GM13976 (cell line): ENCODE measurements at regions not wholly inside any gene's neighbourhood (a gene's known extent, or its start where the extent isn't known, plus 50 kb on each side); places are given as distances from the start of the nearest gene placed in this dataset.
"Not testable (repeated sequence)": the region's sequence is repeated elsewhere in the genome, so short reads cannot be mapped to it uniquely, and the experiment has no call there.

Experiments
- DNase-seq: peaks from one replicate; pipeline ENCODE4 v3.0.0; 2012; ENCODE audit warnings: low spot score
- in situ Hi-C: fragments of 300-500 bp; cut with MboI; formaldehyde crosslinking; loops from one replicate; pipeline ENCODE4 v1.12.0; 2022; ENCODE audit warnings: low sequenced_read_pairs, mixed read lengths, inconsistent platforms; ENCODE audit not compliant: unreplicated experiment
- TF ChIP-seq, protein P1 (sequence below): IDR thresholded peaks from 2 replicates; pipeline ENCODE4 v1.5.1; 2012; ENCODE audit warnings: borderline replicate concordance, mild to moderate bottlenecking; ENCODE audit not compliant: insufficient read depth; ENCODE audit errors: extremely low read depth, missing control alignments, control extremely low read depth

- in situ Hi-C loops, result no loop called here
- no peak for DNase-seq
- TF ChIP-seq, protein P1, sequence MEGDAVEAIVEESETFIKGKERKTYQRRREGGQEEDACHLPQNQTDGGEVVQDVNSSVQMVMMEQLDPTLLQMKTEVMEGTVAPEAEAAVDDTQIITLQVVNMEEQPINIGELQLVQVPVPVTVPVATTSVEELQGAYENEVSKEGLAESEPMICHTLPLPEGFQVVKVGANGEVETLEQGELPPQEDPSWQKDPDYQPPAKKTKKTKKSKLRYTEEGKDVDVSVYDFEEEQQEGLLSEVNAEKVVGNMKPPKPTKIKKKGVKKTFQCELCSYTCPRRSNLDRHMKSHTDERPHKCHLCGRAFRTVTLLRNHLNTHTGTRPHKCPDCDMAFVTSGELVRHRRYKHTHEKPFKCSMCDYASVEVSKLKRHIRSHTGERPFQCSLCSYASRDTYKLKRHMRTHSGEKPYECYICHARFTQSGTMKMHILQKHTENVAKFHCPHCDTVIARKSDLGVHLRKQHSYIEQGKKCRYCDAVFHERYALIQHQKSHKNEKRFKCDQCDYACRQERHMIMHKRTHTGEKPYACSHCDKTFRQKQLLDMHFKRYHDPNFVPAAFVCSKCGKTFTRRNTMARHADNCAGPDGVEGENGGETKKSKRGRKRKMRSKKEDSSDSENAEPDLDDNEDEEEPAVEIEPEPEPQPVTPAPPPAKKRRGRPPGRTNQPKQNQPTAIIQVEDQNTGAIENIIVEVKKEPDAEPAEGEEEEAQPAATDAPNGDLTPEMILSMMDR, result no peak
These were observed 465.0 kb downstream of the CNTN3 start for GRCh38 chr3:74149466-74149865.

DNA sequence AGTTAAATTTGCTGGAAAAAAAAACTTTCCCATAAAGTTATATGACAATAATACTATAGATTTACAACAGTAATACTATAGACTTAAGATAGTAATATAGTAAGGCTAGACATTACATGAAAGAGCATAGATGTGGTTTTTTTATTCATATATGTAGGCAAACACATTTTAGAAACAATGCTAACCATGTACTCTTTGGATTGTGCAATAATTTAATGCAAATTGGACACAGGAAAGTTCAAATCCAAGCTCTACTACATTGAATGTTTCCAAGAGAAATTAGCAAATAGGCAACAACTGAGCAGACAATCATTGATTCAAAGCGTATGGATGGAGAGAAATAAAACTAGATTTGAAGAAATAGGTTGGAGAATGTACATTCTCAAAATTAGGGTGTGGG, 469.2 kb downstream of the CNTN3 start:
- no peak for DNase-seq
- TF ChIP-seq, protein P1, result no peak
- in situ Hi-C loops, result no loop called here

GRCh38 chr3:74139648-74140047, 474.8 kb downstream of the CNTN3 start:
- in situ Hi-C loops, result no loop called here
- TF ChIP-seq, protein P1, result no peak
- DNase-seq, result no peak

GRCh38 chr3:74137790-74138189, 476.7 kb downstream of the CNTN3 start:
- in situ Hi-C loops, result no loop called here
- no peak for DNase-seq
- TF ChIP-seq, protein P1, result no peak

GRCh38 chr3:74135808-74136207, 478.7 kb downstream of the CNTN3 start:
- in situ Hi-C loops, result no loop called here
- DNase-seq, result no peak
- TF ChIP-seq, protein P1, result no peak

DNA sequence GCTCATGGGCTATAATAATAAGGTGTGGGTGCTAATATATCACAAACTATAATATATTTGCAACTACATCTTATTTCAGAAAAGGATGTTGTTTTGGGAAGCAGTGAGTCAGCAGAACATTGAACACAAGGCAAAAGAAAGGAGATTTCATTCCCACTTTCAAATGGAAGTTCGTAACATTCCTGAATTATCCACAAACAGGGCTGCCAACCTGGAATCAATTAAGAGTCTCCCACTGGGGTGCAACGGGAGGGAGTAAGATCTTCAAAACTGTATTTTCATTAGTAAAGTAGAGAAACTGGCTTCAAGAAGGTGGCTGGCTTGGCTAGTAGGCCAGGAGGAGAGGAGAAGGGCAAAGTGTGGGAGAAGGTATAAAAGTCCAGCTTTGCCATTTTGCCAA, 479.6 kb downstream of the CNTN3 start:
- DNase-seq, result no peak
- TF ChIP-seq, protein P1, result no peak
- in situ Hi-C loops, result no loop called here

DNA sequence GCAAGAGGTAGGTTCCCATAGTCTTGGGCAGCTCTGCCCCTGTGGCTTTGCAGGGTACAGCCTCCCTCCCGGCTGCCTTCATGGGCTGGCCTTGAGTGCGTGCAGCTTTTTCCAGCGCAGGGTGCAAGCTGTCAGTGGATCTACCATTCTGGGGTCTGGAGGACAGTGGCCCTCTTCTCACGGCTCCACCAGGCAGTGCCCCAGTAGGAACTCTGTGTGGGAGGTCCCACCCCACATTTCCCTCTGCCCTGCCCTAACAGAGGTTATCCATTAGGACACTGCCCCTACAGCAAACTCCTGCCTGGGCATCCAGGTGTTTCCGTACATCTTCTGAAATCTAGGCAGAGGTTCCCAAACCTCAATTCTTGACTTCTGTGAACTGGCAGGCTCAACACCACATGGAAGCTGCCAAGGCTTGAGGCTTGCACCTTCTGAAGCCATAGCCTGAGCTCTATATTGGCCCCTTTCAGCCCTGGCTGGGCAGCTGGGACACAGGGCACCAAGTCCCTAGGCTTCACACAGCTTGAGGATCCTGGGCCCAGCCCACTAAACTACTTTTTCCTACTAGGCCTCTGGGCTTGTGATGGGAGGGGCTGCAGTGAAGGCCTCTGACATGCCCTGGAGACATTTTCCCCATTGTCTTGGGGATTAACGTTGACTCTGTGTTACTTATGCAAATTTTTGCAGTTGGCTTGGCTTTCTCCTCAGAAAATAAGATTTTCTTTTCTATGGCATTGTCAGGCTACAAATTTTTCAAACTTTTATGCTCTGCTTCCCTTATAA, 482.7 kb downstream of the CNTN3 start:
- DNase-seq, in situ Hi-C loops: not testable (repeated sequence)
